ENCODE measurements at regions not wholly inside any gene's neighbourhood (a gene's known extent, or its start where the extent isn't known, plus 50 kb on each side); places are given as distances from the start of the nearest gene placed in this dataset.
"Not testable (repeated sequence)": the region's sequence is repeated elsewhere in the genome, so short reads cannot be mapped to it uniquely, and the experiment has no call there.

DNA sequence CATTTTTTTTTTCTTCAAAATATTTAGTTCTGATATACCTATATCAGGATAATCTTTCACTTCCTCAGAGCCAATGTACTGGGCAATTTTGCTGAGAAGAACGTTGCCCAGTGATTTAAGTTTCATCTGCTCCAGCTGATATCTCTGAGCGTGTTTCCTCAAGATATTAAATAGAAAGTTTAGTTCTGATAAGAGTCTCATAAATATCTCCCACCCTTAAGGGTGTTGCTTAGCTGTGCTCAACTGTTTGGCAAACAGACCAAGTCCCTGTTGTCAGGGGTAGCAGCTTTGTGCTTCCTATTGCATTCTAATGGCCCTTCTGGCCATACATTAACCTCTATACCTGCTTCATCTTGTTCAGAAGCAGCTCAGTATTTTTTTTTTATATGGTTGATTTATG lies 84.7 kb upstream of the GPR141 start:
- TF ChIP-seq, protein P1, sequence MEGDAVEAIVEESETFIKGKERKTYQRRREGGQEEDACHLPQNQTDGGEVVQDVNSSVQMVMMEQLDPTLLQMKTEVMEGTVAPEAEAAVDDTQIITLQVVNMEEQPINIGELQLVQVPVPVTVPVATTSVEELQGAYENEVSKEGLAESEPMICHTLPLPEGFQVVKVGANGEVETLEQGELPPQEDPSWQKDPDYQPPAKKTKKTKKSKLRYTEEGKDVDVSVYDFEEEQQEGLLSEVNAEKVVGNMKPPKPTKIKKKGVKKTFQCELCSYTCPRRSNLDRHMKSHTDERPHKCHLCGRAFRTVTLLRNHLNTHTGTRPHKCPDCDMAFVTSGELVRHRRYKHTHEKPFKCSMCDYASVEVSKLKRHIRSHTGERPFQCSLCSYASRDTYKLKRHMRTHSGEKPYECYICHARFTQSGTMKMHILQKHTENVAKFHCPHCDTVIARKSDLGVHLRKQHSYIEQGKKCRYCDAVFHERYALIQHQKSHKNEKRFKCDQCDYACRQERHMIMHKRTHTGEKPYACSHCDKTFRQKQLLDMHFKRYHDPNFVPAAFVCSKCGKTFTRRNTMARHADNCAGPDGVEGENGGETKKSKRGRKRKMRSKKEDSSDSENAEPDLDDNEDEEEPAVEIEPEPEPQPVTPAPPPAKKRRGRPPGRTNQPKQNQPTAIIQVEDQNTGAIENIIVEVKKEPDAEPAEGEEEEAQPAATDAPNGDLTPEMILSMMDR (IDR thresholded peaks at IDR 0.05) = no peak
- no peak for DNase-seq (ENCODE audit: low spot score)
- H3K27me3 ChIP-seq (replicated peaks; ENCODE audit: insufficient read depth) = no peaks in the 10 kb centered on the region
- no peak overlapping the region for H3K27ac ChIP-seq
- H3K4me1 ChIP-seq (ENCODE audit: control insufficient read depth in 1 of 2, low read depth in 2 of 2) = no peaks in the 10 kb centered on the region
- no peaks in the 10 kb centered on the region for H3K9me3 ChIP-seq
- ATAC-seq (ENCODE audit: insufficient number of reproducible peaks, low FRiP score, low read depth) = no peak
- H3K4me3 ChIP-seq = no peak overlapping the region
- H3K36me3 ChIP-seq = no peaks in the 10 kb centered on the region

DNA sequence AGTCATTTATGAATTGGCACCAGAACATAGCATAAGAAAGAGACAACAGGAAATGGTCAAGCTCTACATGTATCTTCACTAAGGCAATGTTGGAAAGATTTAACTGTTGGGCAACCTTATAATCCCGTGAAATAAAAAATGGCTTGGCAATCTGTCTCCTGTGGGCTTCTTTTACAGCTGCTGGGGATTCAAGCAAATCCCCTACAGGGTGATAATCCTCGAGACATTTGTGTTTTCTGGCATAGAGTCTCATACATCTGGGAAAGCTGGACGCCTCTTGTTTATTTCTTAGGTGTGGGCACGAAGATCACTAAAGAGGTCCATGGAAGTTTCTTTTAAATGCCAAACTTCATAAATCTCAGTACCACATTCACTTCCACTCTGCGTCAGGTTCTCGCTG lies 82.2 kb upstream of the GPR141 start:
- no peak overlapping the region for H3K4me3 ChIP-seq
- H3K27me3 ChIP-seq (replicated peaks; ENCODE audit: insufficient read depth) = no peaks in the 10 kb centered on the region
- H3K36me3 ChIP-seq = no peaks in the 10 kb centered on the region
- H3K4me1 ChIP-seq (ENCODE audit: control insufficient read depth in 1 of 2, low read depth in 2 of 2) = no peaks in the 10 kb centered on the region
- TF ChIP-seq, protein P1 (IDR thresholded peaks at IDR 0.05) = no peak
- DNase-seq (ENCODE audit: low spot score) = no peak
- H3K9me3 ChIP-seq = no peaks in the 10 kb centered on the region
- H3K27ac ChIP-seq = no peak overlapping the region
- no peak for ATAC-seq (ENCODE audit: insufficient number of reproducible peaks, low FRiP score, low read depth)

DNA sequence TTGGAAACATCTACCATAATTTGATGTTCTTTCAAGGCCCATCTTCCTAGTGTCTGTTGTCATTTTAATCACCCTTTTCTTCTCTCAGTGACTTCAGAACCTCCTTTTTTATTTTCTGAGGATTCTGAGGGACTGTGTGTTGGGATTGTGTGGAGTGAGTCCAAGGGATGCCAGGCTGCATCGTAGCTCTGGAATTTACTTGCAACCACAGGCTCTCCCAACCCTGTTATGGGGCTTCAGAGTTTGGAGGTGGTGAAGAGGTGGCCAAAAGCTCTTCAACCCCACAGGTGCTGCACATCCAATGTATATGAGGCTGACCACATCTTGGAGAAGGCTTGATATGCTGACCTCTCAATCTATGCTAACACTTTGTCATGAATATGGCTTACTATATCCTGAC lies 79.5 kb upstream of the GPR141 start:
- no peak for ATAC-seq (ENCODE audit: insufficient number of reproducible peaks, low FRiP score, low read depth)
- no peaks in the 10 kb centered on the region for H3K9me3 ChIP-seq
- TF ChIP-seq, protein P1 (IDR thresholded peaks at IDR 0.05) = no peak
- H3K27ac ChIP-seq = no peak overlapping the region
- no peak for DNase-seq (ENCODE audit: low spot score)
- no peaks in the 10 kb centered on the region for H3K4me1 ChIP-seq (ENCODE audit: control insufficient read depth in 1 of 2, low read depth in 2 of 2)
- H3K27me3 ChIP-seq (replicated peaks; ENCODE audit: insufficient read depth) = no peaks in the 10 kb centered on the region
- no peak overlapping the region for H3K4me3 ChIP-seq
- H3K36me3 ChIP-seq = no peaks in the 10 kb centered on the region

DNA sequence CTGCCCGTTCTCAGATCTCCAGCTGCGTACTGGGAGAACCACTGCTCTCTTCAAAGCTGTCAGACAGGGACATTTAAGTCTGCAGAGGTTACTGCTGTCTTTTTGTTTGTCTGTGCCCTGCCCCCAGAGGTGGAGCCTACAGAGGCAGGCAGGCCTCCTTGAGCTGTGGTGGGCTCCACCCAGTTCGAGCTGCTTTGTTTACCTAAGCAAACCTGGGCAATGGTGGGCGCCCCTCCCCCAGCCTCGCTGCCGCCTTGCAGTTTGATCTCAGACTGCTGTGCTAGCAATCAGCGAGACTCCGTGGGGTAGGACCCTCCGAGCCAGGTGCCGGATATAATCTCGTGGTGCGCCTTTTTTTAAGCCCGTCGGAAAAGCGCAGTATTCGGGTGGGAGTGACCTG lies 66.2 kb upstream of the GPR141 start:
- not testable (repeated sequence) for H3K4me1 ChIP-seq (ENCODE audit: control insufficient read depth in 1 of 2, low read depth in 2 of 2); H3K27ac ChIP-seq

DNA sequence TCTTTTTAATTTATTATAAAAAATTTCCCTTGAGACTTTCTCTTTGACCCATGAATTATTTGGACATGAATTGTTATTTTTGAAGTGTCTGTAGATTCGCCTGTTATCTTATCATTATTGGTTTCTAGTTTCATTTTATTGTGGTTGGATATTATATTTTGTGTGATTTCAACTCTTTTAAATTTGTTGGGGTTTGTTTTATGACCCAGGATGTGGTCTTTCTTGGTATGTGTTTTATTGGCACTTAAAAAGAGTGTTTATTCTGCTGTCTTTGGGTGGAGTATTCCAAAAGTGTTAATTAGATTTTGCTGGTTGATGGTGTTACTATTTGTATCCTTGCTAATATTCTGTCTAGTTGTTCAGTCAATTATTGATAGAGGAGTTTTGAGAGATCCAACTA lies 50.5 kb upstream of the GPR141 start:
- Histone ChIP-seq H3K27ac (no peak overlapping the region), H3K4me1 (ENCODE audit: control insufficient read depth in 1 of 2, low read depth in 2 of 2) (no peaks in the 10 kb centered on the region), H3K27me3 (replicated peaks; ENCODE audit: insufficient read depth) (no peaks in the 10 kb centered on the region), H3K9me3 (peaks cover 8% of the 10 kb centered on the region), H3K36me3 (no peaks in the 10 kb centered on the region), H3K4me3 (no peak overlapping the region)
- TF ChIP-seq, protein P1 (IDR thresholded peaks at IDR 0.05) = no peak
- ATAC-seq (ENCODE audit: insufficient number of reproducible peaks, low FRiP score, low read depth) = no peak
- no peak for DNase-seq (ENCODE audit: low spot score)

More for the DNA sequence above, 66.2 kb upstream of the GPR141 start:
- ATAC-seq (ENCODE audit: insufficient number of reproducible peaks, low FRiP score, low read depth); H3K27me3 ChIP-seq (replicated peaks; ENCODE audit: insufficient read depth); H3K4me3 ChIP-seq; H3K36me3 ChIP-seq; H3K9me3 ChIP-seq; DNase-seq (ENCODE audit: low spot score): not testable (repeated sequence)
